ENCODE measurements at regions not wholly inside any gene's neighbourhood (a gene's known extent, or its start where the extent isn't known, plus 50 kb on each side); places are given as distances from the start of the nearest gene placed in this dataset.

DNA sequence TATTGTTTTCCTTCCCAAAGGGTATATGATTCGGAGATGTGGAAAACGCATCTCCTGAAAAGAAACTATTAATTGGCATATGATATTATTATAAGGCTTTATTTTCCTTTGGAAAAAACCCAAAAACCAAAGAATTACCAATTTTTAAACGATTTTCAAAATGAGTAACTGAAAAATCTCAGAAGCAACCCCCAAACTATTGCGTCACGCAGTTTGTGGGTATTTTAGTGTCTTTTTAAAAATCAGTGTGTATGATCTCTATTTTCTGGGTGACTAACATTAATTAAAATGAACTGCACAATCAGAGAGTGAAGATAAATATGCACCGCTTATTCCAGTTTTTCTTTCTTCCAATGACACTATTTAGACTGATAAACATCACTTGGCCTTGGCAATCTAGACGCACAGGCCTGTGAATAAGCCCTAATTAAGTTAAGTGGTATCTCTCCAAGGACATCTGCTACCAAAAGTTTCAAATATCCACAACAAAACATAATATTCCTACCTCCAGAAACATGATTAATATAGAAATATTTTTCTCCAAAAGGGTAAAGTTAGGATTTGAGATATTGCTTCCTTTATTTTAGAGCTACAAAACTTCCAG is 511.5 kb upstream of the FAM241A start:
- Histone ChIP-seq H3K36me3 (ENCODE audit: insufficient read depth, low read length) (no peaks in the 10 kb centered on the region), H3K9me2 (ENCODE audit: insufficient read depth, low read length) (no peaks in the 10 kb centered on the region), H3K79me2 (ENCODE audit: insufficient read depth, low read depth, low read length) (no peaks in the 10 kb centered on the region), H3K4me1 (ENCODE audit: insufficient read depth, low read length, poor library complexity, severe bottlenecking) (no peaks in the 10 kb centered on the region), H2AFZ (ENCODE audit: low read length) (no peak overlapping the region), H4K20me1 (ENCODE audit: insufficient read depth, low read length) (no peaks in the 10 kb centered on the region), H3K27ac (ENCODE audit: low read depth, low read length, poor library complexity, severe bottlenecking) (no peak overlapping the region), H3K4me3 (ENCODE audit: low read depth, low read length, poor library complexity, severe bottlenecking) (no peak overlapping the region), H3K4me2 (ENCODE audit: low read length) (no peak overlapping the region), H3K9me3 (ENCODE audit: low read length) (no peaks in the 10 kb centered on the region)
- ChIA-PET CTCF (ENCODE audit: unreplicated experiment) (no interaction called here), POLR2A (no interaction called here)
- intact Hi-C loops (cut with micrococcal nuclease; ENCODE audit: unreplicated experiment): loop anchor here (10.0 kb wide), 1 partner anchor 999 kb away; no protein-coding TSS in a partner anchor
- DNase-seq (ENCODE audit: low spot score): no peak
- TF ChIP-seq, protein P1, sequence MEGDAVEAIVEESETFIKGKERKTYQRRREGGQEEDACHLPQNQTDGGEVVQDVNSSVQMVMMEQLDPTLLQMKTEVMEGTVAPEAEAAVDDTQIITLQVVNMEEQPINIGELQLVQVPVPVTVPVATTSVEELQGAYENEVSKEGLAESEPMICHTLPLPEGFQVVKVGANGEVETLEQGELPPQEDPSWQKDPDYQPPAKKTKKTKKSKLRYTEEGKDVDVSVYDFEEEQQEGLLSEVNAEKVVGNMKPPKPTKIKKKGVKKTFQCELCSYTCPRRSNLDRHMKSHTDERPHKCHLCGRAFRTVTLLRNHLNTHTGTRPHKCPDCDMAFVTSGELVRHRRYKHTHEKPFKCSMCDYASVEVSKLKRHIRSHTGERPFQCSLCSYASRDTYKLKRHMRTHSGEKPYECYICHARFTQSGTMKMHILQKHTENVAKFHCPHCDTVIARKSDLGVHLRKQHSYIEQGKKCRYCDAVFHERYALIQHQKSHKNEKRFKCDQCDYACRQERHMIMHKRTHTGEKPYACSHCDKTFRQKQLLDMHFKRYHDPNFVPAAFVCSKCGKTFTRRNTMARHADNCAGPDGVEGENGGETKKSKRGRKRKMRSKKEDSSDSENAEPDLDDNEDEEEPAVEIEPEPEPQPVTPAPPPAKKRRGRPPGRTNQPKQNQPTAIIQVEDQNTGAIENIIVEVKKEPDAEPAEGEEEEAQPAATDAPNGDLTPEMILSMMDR (conservative IDR thresholded peaks at IDR 0.05; ENCODE audit: low read length): no peak
- no peak for TF ChIP-seq EZH2phosphoT487 (IDR thresholded peaks at IDR 0.05; ENCODE audit: borderline replicate concordance, low read depth, low read length)
- no TSS peak for BruUV-seq (replicated peaks)

DNA sequence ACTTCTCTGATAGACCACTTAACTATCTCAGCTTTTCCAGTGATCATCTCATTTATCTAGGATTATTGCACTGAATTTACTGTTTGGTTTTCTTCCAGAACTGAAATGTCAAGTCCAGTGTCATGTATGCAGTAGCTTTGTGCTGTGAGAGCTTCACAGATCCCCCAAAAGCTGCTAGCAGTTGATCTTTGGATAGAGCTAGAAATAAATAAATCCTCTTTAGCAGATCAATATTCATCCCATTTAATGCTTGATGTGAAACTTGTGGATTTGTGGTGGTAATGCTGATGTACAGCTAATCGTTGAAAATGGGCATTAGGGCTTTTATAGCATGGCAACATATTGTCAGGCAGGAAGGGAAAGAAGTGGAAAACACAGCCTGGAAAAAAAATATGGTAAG is 509.6 kb upstream of the FAM241A start:
- no peak overlapping the region for H3K4me2 ChIP-seq (ENCODE audit: low read length)
- H3K9me2 ChIP-seq (ENCODE audit: insufficient read depth, low read length): no peaks in the 10 kb centered on the region
- H3K27ac ChIP-seq (ENCODE audit: low read depth, low read length, poor library complexity, severe bottlenecking): no peak overlapping the region
- no TSS peak for BruUV-seq (replicated peaks)
- H3K79me2 ChIP-seq (ENCODE audit: insufficient read depth, low read depth, low read length): no peaks in the 10 kb centered on the region
- no peak for TF ChIP-seq EZH2phosphoT487 (IDR thresholded peaks at IDR 0.05; ENCODE audit: borderline replicate concordance, low read depth, low read length)
- TF ChIP-seq, protein P1 (conservative IDR thresholded peaks at IDR 0.05; ENCODE audit: low read length): no peak
- ChIA-PET CTCF (ENCODE audit: unreplicated experiment) (no interaction called here), POLR2A (interaction anchor here (0.5 kb wide), 1 partner anchor 48 kb away, joined by 3 read pairs; no protein-coding TSS in a partner anchor)
- H3K36me3 ChIP-seq (ENCODE audit: insufficient read depth, low read length): no peaks in the 10 kb centered on the region
- H2AFZ ChIP-seq (ENCODE audit: low read length): no peak overlapping the region
- H3K4me3 ChIP-seq (ENCODE audit: low read depth, low read length, poor library complexity, severe bottlenecking): no peak overlapping the region
- intact Hi-C loops (cut with micrococcal nuclease; ENCODE audit: unreplicated experiment): loop anchor here (10.0 kb wide), 1 partner anchor 1001 kb away; no protein-coding TSS in a partner anchor
- no peaks in the 10 kb centered on the region for H3K4me1 ChIP-seq (ENCODE audit: insufficient read depth, low read length, poor library complexity, severe bottlenecking)
- DNase-seq (ENCODE audit: low spot score): no peak
- H3K9me3 ChIP-seq (ENCODE audit: low read length): no peaks in the 10 kb centered on the region
- no peaks in the 10 kb centered on the region for H4K20me1 ChIP-seq (ENCODE audit: insufficient read depth, low read length)

DNA sequence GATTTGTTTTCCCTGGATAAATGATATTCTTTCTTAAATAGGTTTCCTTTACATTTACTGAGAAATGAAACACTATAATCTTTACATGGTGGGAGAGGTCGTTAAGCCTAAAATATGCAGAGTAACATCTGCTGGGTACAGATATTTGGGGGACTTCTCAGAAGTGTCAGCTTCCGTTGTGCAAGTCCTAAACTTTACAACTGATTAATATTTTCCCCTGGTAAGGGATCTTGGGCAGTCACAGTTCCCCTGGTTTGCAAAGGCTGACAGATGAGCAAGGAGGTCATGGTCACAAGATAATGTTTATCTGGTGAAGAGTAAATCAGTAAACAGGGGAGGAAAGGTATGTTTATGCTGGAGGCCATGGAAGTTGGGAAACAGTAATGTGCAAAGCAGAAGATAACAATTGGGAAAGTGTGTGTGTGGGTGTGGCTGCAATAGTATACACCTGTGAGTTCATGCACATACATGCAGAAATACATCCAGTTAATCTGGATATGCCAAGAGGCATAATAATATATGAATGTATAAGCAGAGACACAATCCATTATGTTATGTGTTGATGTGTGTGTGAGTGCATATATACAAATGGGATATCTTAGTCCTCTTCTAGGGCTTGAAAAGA is 508.2 kb upstream of the FAM241A start:
- H3K4me3 ChIP-seq (ENCODE audit: low read depth, low read length, poor library complexity, severe bottlenecking): no peak overlapping the region
- H3K4me2 ChIP-seq (ENCODE audit: low read length): no peak overlapping the region
- ChIA-PET POLR2A (no interaction called here), CTCF (ENCODE audit: unreplicated experiment) (no interaction called here)
- no peak for DNase-seq (ENCODE audit: low spot score)
- H3K9me3 ChIP-seq (ENCODE audit: low read length): no peaks in the 10 kb centered on the region
- H3K9me2 ChIP-seq (ENCODE audit: insufficient read depth, low read length): no peaks in the 10 kb centered on the region
- no peak overlapping the region for H3K27ac ChIP-seq (ENCODE audit: low read depth, low read length, poor library complexity, severe bottlenecking)
- intact Hi-C loops (cut with micrococcal nuclease; ENCODE audit: unreplicated experiment): loop anchor here (10.0 kb wide), 1 partner anchor 1002 kb away; no protein-coding TSS in a partner anchor
- no peak overlapping the region for H2AFZ ChIP-seq (ENCODE audit: low read length)
- H3K4me1 ChIP-seq (ENCODE audit: insufficient read depth, low read length, poor library complexity, severe bottlenecking): no peaks in the 10 kb centered on the region
- no TSS peak for BruUV-seq (replicated peaks)
- TF ChIP-seq, protein P1 (conservative IDR thresholded peaks at IDR 0.05; ENCODE audit: low read length): no peak
- no peak for TF ChIP-seq EZH2phosphoT487 (IDR thresholded peaks at IDR 0.05; ENCODE audit: borderline replicate concordance, low read depth, low read length)
- no peaks in the 10 kb centered on the region for H3K79me2 ChIP-seq (ENCODE audit: insufficient read depth, low read depth, low read length)
- no peaks in the 10 kb centered on the region for H4K20me1 ChIP-seq (ENCODE audit: insufficient read depth, low read length)
- H3K36me3 ChIP-seq (ENCODE audit: insufficient read depth, low read length): no peaks in the 10 kb centered on the region

Data from OCI-LY7 (cell line).